HG03159 (cell line): ENCODE measurements at regions not wholly inside any gene's neighbourhood (a gene's known extent, or its start where the extent isn't known, plus 50 kb on each side); places are given as distances from the start of the nearest gene placed in this dataset.

Experiments used
- ATAC-seq: cut with Tn5 transposase; IDR thresholded peaks from one replicate; pipeline ENCODE4 v1.9.1; 2021; ENCODE audit warnings: mild to moderate bottlenecking, moderate library complexity; ENCODE audit not compliant: unreplicated experiment

- no peak for ATAC-seq
These were observed 197.5 kb downstream of the ATG4C start for GRCh38 chr1:62981434-62981833.

- no peak for ATAC-seq
These were observed 204.9 kb downstream of the ATG4C start for GRCh38 chr1:62988867-62989266.

GRCh38 chr1:62989497-62989896 lies 205.6 kb downstream of the ATG4C start:
- no peak for ATAC-seq

- no peak for ATAC-seq
These were observed 207.2 kb downstream of the ATG4C start for GRCh38 chr1:62991152-62991551.

GRCh38 chr1:62993844-62994243 lies 209.9 kb downstream of the ATG4C start:
- no peak for ATAC-seq

- no peak for ATAC-seq
These were observed 211.2 kb downstream of the ATG4C start for GRCh38 chr1:62995173-62995572.

- ATAC-seq = no peak
These were observed 214.0 kb downstream of the ATG4C start for GRCh38 chr1:62997884-62998283.

GRCh38 chr1:62998845-62999649 lies 215.1 kb downstream of the ATG4C start:
- no peak for ATAC-seq

GRCh38 chr1:63000508-63000907 lies 216.6 kb downstream of the ATG4C start:
- ATAC-seq = no peak

- ATAC-seq = no peak
These were observed 220.9 kb downstream of the ATG4C start for GRCh38 chr1:63004868-63005267.

GRCh38 chr1:63005812-63006211 lies 221.9 kb downstream of the ATG4C start:
- no peak for ATAC-seq

- ATAC-seq = no peak
These were observed 225.5 kb downstream of the ATG4C start for GRCh38 chr1:63009421-63009820.

GRCh38 chr1:63010913-63011660 lies 227.2 kb downstream of the ATG4C start:
- ATAC-seq = no peak

GRCh38 chr1:63012339-63012738 lies 228.4 kb downstream of the ATG4C start:
- no peak for ATAC-seq

- ATAC-seq = no peak
These were observed 230.3 kb downstream of the ATG4C start for GRCh38 chr1:63014267-63014666.

GRCh38 chr1:63022319-63022718 lies 238.4 kb downstream of the ATG4C start:
- no peak for ATAC-seq

- no peak for ATAC-seq
These were observed 239.2 kb downstream of the ATG4C start for GRCh38 chr1:63023171-63023570.

- ATAC-seq = no peak
These were observed 239.7 kb downstream of the ATG4C start for GRCh38 chr1:63023637-63024036.

GRCh38 chr1:63024132-63024531 lies 240.2 kb downstream of the ATG4C start:
- no peak for ATAC-seq

- no peak for ATAC-seq
These were observed 243.2 kb downstream of the ATG4C start for GRCh38 chr1:63027176-63027575.

GRCh38 chr1:63032171-63032570 lies 248.2 kb downstream of the ATG4C start:
- ATAC-seq = no peak

- ATAC-seq = no peak
These were observed 249.3 kb downstream of the ATG4C start for GRCh38 chr1:63033211-63033610.
